ENCODE measurements at regions not wholly inside any gene's neighbourhood (a gene's known extent, or its start where the extent isn't known, plus 50 kb on each side); places are given as distances from the start of the nearest gene placed in this dataset.
A peak's percentile ranks its signal among the peaks of the same experiment; 100 is the strongest.

DNA sequence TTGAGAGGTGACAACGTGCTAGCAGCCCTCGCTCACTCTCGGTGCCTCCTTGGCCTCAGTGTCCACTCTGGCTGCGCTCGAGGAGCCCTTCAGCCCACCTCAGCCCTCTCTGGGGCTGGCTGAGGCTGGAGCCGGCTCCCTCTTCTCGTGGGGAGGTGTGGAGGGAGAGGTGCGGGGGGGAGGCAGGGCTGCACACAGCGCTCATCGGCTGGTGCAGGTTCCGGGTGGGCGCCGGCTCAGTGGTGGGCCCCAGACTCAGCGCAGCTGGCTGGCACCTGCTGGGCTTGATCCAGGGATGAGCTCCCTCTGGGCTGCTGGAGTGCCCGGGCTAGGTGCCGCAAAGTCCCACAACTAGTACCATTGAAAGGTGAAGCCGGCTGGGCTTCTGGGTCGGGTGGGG, 957.8 kb upstream of the GJE1 start:
- no peak for DNase-seq (ENCODE audit: low read depth in 1 of 2, low spot score in 1 of 2)
- TF ChIP-seq JUND (IDR thresholded peaks at IDR 0.05; ENCODE audit: low read depth) = no peak
- in situ Hi-C loops (cut with HindIII; ENCODE audit: low pct_unique_long_range_greater_than_20kb, low sequenced_read_pairs) = no loop called here

DNA sequence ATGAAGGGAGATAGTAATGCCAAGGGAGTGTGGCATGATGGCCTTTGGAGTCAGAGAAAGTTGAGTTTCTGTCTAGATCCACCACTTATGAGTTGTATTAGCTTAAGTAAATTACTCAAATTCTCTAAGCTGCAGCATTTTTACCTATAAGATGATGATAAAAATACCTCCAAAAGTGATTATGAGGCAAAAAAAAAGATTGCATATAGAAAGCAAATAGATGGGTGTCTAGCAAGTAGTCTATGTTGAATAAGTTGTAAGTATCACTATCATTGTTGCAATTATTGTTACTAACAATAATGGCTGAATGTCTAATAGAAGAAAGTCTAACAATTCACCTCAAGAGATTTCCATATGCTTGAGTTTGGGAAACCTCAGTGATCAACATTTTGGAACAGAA, 959.2 kb upstream of the GJE1 start:
- DNase-seq (ENCODE audit: low read depth in 1 of 2, low spot score in 1 of 2) = no peak
- TF ChIP-seq JUND (IDR thresholded peaks at IDR 0.05; ENCODE audit: low read depth) = no peak
- in situ Hi-C loops (cut with HindIII; ENCODE audit: low pct_unique_long_range_greater_than_20kb, low sequenced_read_pairs) = no loop called here

DNA sequence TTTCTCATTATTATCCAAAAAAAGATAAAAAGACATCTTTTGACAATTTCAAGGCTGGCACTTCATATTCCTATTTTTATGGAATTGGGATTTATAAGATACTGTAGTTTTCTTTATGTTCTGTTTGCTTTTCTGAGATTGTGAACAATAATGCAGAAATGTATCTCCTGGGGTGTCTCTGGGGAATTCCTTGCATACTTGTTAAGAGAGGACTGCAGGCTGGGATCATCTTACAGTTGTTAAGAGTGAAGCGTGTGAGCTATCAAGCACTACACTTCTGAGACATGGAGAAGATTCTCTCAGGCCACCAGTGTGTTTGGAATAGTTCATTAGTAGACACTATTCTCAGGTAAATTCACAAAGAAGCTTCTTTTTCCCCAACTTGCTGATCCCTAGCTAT, 963.3 kb upstream of the GJE1 start:
- no peak for TF ChIP-seq JUND (IDR thresholded peaks at IDR 0.05; ENCODE audit: low read depth)
- DNase-seq (ENCODE audit: low read depth in 1 of 2, low spot score in 1 of 2) = no peak
- in situ Hi-C loops (cut with HindIII; ENCODE audit: low pct_unique_long_range_greater_than_20kb, low sequenced_read_pairs) = no loop called here

DNA sequence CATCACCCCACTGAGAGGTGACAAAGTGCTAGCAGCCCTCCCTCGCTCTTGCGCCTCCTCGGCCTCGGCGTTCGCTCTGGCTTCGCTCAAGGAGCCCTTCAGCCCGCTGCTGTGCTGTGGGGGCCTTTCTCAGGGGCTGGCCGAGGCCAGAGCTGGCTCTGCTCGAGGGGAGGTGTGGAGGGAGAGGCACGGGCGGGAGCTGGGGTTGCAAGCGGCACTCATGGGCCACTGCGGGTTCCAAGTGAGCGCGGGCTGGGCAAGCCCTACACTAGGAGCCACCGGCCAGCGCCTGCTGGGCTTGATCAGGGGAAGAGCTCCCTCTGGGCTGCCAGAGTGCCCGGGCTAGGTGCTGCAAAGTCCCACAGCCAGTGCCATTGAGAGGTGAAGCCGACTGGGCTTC, 964.8 kb upstream of the GJE1 start:
- in situ Hi-C loops (cut with HindIII; ENCODE audit: low pct_unique_long_range_greater_than_20kb, low sequenced_read_pairs) = no loop called here
- TF ChIP-seq JUND (IDR thresholded peaks at IDR 0.05; ENCODE audit: low read depth) = no peak
- no peak for DNase-seq (ENCODE audit: low read depth in 1 of 2, low spot score in 1 of 2)

DNA sequence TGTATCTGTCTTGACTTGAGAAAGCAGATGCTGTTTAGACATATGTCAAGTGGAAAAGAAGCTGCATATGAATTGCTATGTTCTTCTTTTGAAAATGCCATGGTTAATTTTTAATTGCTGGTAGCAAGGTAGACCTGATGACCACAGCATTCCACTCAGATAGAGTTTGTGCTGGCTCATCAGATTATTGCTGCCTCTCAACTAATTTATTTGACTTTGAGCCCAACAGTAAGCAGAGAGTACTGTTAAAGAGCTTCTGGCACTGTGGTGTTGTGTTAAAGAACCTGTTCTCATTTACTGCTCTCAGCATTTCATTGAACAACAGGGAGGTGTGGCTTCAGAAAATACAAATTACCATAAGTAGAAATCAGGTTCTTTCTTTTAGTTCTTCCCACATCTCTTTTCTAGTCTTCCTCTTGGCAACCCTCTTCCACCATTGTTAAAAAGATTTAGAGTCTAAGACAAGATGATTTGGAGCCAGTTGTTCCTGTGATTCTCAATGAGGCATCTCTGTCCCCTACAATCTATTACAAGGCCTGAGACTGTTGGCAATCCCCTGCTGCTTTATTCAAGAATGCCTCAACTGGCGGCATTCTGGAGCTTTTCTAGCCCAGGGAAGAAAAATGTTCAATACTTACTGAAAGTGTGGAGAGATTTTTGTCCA, 967.6 kb upstream of the GJE1 start:
- no peak for TF ChIP-seq JUND (IDR thresholded peaks at IDR 0.05; ENCODE audit: low read depth)

DNA sequence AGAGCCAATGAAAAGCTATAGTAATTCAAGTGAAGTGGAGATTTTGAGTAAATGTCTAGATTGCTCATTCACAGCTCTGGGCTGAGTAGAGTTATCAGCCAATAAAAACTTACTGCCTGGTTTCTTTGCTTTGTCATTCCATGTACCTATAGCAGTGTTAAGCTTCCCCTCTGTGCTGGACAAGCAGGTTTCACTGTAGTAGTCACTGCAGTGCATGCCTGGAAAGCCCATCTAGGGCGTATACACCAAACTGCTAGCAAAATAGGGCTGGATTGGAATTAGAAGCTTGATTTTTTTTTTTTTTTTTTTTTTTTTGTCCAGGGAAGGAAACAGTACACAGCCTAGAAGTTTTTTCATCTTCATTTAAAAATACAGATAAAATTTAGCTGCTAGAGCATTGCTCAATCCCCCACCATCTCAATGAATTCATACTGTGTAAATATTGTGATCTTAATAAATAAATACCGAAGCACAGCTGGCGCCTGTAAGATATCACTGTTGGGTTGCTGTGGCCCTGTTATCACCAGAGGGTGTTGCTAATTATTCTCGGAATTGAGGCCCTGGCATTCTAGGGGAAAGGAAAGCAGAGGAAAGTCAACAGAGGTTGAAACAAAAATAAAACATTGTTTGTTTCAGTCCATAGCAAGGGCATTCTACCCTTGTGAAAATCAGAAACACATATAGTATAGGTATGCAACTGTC, 968.5 kb upstream of the GJE1 start:
- in situ Hi-C loops (cut with HindIII; ENCODE audit: low pct_unique_long_range_greater_than_20kb, low sequenced_read_pairs) = no loop called here
- peak in 1 of 2 experiments; percentile 8 for DNase-seq (ENCODE audit: low read depth in 1 of 2, low spot score in 1 of 2)
- TF ChIP-seq JUND (IDR thresholded peaks at IDR 0.05; ENCODE audit: low read depth) = no peak

More for the DNA sequence above, 967.6 kb upstream of the GJE1 start:
- in situ Hi-C loops (cut with HindIII; ENCODE audit: low pct_unique_long_range_greater_than_20kb, low sequenced_read_pairs) = no loop called here
- no peak for DNase-seq (ENCODE audit: low read depth in 1 of 2, low spot score in 1 of 2)

DNA sequence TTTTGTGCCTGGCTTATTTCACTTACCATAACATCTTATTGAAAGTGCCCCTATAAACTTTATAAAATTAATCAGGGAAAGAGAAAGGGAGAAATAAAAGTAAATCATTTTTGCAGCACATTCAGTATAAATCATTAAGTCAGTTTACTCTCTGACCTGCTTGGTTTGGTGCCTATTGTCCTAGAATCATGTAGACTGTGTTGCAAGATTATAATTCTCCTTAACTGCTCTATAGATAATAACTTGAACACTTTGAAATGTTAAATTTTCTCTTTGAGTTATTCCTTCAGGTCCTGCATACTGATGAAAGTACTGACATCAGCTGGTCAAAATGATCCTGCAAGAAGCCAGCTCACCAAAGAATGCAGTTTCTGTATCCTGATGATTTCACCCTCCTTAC, 969.6 kb upstream of the GJE1 start:
- no peak for DNase-seq (ENCODE audit: low read depth in 1 of 2, low spot score in 1 of 2)
- TF ChIP-seq JUND (IDR thresholded peaks at IDR 0.05; ENCODE audit: low read depth) = no peak
- in situ Hi-C loops (cut with HindIII; ENCODE audit: low pct_unique_long_range_greater_than_20kb, low sequenced_read_pairs) = no loop called here

DNA sequence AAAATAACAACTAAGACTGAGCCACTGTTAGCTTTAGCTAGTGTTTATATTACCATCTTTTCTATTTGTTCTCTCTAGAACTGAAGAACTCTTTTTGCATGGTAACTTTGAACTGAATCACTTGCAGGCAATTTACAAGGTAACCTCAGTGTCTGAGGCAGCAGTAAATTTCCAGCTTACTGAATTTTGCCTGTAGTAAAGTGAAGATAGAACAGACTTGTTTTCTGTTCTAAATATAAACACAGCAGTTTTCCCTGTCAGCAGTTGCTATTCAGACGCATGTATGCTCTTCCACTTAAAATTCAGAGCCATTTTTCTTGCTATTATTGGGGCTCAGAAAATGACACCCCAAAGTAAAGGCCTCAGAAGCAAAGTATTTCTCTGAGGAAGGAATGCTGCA, 974.0 kb upstream of the GJE1 start:
- no peak for DNase-seq (ENCODE audit: low read depth in 1 of 2, low spot score in 1 of 2)
- in situ Hi-C loops (cut with HindIII; ENCODE audit: low pct_unique_long_range_greater_than_20kb, low sequenced_read_pairs) = no loop called here
- no peak for TF ChIP-seq JUND (IDR thresholded peaks at IDR 0.05; ENCODE audit: low read depth)

DNA sequence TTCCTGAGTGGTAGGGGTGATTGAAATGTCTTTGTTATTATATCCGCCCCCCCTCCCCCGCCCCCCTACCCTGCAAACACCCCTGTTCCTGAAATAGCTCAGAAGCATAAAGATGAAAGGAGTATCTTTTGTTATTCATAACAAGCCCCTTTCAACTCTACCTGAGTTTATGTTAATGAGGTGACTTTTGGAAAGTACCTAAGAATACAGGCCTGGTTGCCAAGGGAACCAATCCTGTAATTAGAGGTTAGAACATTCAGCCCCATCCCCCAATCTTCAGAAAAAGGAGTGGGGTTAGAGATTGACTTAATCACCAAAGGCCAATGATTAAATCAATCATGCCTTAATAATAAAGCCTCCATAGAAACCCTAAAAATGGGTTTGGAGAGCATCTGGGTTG, 979.2 kb upstream of the GJE1 start:
- no peak for DNase-seq (ENCODE audit: low read depth in 1 of 2, low spot score in 1 of 2)
- TF ChIP-seq JUND (IDR thresholded peaks at IDR 0.05; ENCODE audit: low read depth) = no peak
- in situ Hi-C loops (cut with HindIII; ENCODE audit: low pct_unique_long_range_greater_than_20kb, low sequenced_read_pairs) = no loop called here

DNA sequence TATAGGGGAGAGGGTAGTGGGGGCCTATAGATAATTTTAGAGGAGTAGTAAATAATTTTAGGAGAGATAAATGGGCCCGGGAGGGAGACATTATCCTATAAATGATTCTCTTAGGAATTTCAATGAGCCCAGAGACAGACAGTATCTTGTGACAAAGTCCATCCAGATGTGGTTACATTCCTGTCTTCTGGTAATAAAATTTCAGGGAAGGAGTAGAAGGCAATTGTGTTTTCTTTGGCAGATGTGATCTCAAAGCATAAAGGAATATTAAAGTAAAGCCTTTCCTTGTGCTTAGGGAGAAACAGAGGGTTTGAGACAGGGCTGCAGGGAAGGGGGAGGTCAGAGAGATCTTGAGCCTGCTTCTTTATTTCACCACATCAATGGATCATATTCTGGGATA, 979.8 kb upstream of the GJE1 start:
- TF ChIP-seq JUND (IDR thresholded peaks at IDR 0.05; ENCODE audit: low read depth) = no peak
- in situ Hi-C loops (cut with HindIII; ENCODE audit: low pct_unique_long_range_greater_than_20kb, low sequenced_read_pairs) = no loop called here
- no peak for DNase-seq (ENCODE audit: low read depth in 1 of 2, low spot score in 1 of 2)

DNA sequence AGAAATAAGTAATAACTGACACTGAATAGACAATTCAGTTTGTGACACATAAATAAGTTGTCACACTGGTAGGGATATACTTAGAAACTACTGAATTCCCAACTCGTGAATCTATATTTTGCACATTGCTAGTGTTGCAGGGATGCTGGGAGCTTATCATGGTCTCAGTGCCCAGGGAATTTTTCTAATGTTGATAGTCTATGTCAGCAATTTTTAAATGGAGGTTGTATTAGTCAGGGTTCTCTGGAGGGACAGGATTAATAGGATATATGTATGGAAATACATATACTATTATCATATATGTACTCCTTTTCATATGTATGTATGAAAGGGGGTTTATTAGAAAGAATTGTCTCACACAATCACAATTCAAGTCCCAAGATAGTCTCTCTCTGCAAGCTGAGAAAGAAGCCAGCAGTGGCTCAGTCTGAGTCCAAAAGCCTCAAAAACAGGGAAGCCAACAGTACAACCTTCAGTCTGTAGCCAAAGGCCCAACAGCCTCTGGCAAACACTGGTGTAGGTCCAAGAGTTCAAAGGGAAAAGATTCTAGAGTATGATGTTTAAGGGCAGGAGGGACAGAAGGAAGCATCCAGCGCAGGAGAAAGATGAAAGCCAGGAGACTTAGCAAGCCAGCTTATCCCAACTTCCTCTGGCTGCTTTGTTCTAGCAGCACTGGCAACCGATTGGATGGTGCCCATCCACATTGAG, 980.9 kb upstream of the GJE1 start:
- in situ Hi-C loops (cut with HindIII; ENCODE audit: low pct_unique_long_range_greater_than_20kb, low sequenced_read_pairs) = no loop called here
- no peak for TF ChIP-seq JUND (IDR thresholded peaks at IDR 0.05; ENCODE audit: low read depth)

DNA sequence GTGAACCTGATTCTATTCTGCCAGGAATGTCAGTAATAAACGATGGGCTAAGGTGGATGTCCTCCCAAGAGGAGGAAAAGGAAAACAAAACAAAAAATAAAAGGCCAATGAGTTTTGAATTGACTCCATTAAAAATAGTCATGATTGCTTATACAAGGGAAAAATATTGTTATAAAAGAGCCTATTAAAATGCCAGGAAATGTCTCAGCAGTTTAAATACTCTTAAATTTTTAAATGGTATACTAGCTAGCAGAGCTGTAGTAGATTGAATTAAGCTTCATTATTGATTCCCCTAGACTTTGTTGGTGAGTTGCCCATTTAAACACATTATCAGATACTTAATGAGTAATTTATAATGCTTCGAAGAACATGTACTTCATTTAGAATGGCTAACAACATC, 990.9 kb upstream of the GJE1 start:
- TF ChIP-seq JUND (IDR thresholded peaks at IDR 0.05; ENCODE audit: low read depth) = no peak
- in situ Hi-C loops (cut with HindIII; ENCODE audit: low pct_unique_long_range_greater_than_20kb, low sequenced_read_pairs) = no loop called here
- no peak for DNase-seq (ENCODE audit: low read depth in 1 of 2, low spot score in 1 of 2)

More for the DNA sequence above, 980.9 kb upstream of the GJE1 start:
- no peak for DNase-seq (ENCODE audit: low read depth in 1 of 2, low spot score in 1 of 2)

DNA sequence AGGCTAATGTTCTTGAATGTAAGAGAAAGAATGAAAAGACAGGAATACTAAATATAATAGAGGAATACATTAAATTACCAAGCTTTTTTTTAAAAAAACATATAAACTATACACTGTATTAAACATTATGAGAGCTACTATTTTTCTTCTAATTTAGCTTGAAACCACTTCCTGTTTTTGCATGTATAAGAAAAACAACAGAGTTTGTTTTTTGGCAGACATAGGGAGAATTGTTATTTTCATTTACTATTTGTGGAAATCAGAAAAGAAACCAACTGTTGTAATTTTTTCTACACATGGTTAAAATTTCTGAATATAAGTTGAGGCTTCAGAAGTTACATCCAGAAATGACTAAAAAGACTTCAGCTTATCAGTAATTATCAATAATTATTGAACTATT, 991.8 kb upstream of the GJE1 start:
- DNase-seq (ENCODE audit: low read depth in 1 of 2, low spot score in 1 of 2) = no peak
- TF ChIP-seq JUND (IDR thresholded peaks at IDR 0.05; ENCODE audit: low read depth) = no peak
- in situ Hi-C loops (cut with HindIII; ENCODE audit: low pct_unique_long_range_greater_than_20kb, low sequenced_read_pairs) = no loop called here

Data from T47D (cell line).